GM10266 (cell line): ENCODE measurements at regions not wholly inside any gene's neighbourhood (a gene's known extent, or its start where the extent isn't known, plus 50 kb on each side); places are given as distances from the start of the nearest gene placed in this dataset.

Source experiments
- DNase-seq: peaks from one replicate; pipeline ENCODE4 v3.0.0; 2012; ENCODE audit errors: extremely low spot score
- CTCF ChIP-seq: IDR thresholded peaks from 2 replicates; pipeline ENCODE4 v1.5.1; 2012; ENCODE audit warnings: mild to moderate bottlenecking, low read depth; ENCODE audit not compliant: control insufficient read depth, insufficient read depth; ENCODE audit errors: missing control alignments

- TF ChIP-seq CTCF: no peak
- DNase-seq: no peak
Measured at GRCh38 chr3:7977245-7978086, 524.2 kb upstream of the LMCD1 start.

GRCh38 chr3:7978087-7978422 is 523.6 kb upstream of the LMCD1 start:
- no peak for DNase-seq

GRCh38 chr3:7982126-7982525 is 519.5 kb upstream of the LMCD1 start:
- DNase-seq: no peak
- TF ChIP-seq CTCF: no peak

More at GRCh38 chr3:7978087-7978422, 523.6 kb upstream of the LMCD1 start:
- TF ChIP-seq CTCF: no peak

GRCh38 chr3:7999384-7999783 is 502.2 kb upstream of the LMCD1 start:
- DNase-seq: no peak

GRCh38 chr3:8001307-8001706 is 500.3 kb upstream of the LMCD1 start:
- DNase-seq: no peak
- TF ChIP-seq CTCF: no peak

More at GRCh38 chr3:7999384-7999783, 502.2 kb upstream of the LMCD1 start:
- no peak for TF ChIP-seq CTCF

- TF ChIP-seq CTCF: no peak
- no peak for DNase-seq
Measured at GRCh38 chr3:8001712-8002111, 499.9 kb upstream of the LMCD1 start.

GRCh38 chr3:8011902-8012301 is 489.7 kb upstream of the LMCD1 start:
- TF ChIP-seq CTCF: no peak
- DNase-seq: no peak
